ENCODE measurements at regions not wholly inside any gene's neighbourhood (a gene's known extent, or its start where the extent isn't known, plus 50 kb on each side); places are given as distances from the start of the nearest gene placed in this dataset.

DNA sequence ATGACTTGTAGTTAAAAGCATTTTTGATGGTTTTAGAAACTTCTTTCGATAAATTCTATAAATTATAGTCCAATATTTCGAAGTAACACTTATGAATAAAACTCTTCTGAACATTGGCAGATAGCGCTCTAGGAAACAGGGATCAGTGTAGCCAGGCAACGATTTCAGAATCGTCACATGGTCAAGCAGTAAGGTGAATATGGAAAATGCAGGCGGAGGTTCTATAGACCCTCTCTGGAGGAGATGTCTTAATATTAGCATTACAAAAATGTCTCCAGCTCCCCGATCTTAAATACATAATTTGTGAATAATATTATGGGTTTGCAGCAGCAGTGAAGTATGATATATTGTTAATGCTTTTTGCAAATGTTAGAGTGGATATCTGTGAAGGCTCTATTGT lies 310.3 kb downstream of the SS18 start:
- peaks cover 6% of the 10 kb centered on the region for H3K9me3 Mint-ChIP-seq
- H3K36me3 Mint-ChIP-seq (ENCODE audit: low read depth), result no peaks in the 10 kb centered on the region
- no peak overlapping the region for H3K4me3 Mint-ChIP-seq
- TF ChIP-seq, protein P1, sequence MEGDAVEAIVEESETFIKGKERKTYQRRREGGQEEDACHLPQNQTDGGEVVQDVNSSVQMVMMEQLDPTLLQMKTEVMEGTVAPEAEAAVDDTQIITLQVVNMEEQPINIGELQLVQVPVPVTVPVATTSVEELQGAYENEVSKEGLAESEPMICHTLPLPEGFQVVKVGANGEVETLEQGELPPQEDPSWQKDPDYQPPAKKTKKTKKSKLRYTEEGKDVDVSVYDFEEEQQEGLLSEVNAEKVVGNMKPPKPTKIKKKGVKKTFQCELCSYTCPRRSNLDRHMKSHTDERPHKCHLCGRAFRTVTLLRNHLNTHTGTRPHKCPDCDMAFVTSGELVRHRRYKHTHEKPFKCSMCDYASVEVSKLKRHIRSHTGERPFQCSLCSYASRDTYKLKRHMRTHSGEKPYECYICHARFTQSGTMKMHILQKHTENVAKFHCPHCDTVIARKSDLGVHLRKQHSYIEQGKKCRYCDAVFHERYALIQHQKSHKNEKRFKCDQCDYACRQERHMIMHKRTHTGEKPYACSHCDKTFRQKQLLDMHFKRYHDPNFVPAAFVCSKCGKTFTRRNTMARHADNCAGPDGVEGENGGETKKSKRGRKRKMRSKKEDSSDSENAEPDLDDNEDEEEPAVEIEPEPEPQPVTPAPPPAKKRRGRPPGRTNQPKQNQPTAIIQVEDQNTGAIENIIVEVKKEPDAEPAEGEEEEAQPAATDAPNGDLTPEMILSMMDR (IDR thresholded peaks at IDR 0.05), result no peak
- peaks cover 9% of the 10 kb centered on the region for H3K27me3 Mint-ChIP-seq (ENCODE audit: low read depth, poor library complexity)
- no peak for DNase-seq
- H3K27ac Mint-ChIP-seq, result no peak overlapping the region
- H3K4me1 Mint-ChIP-seq, result no peaks in the 10 kb centered on the region

DNA sequence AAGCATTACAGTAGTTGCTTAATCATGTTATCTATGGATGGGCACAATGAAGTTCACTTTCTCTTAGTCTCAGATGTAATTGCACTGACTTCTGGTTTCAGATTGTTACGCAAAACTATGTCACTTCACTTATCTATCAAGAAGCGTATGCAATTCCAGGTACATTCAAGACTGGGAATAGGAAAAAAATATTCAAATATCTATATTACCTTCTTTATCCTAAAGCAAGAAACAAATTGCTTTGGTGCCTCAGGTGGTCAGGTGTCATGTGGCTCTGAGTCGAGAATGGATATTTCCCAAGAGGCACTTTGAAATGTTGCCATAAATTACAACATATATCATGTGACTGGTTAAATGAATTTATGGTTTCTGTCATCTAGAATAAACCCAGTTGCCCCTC lies 318.6 kb downstream of the SS18 start:
- TF ChIP-seq, protein P1 (IDR thresholded peaks at IDR 0.05), result no peak
- no peak overlapping the region for H3K4me3 Mint-ChIP-seq
- no peaks in the 10 kb centered on the region for H3K4me1 Mint-ChIP-seq
- DNase-seq, result no peak
- H3K36me3 Mint-ChIP-seq (ENCODE audit: low read depth), result no peaks in the 10 kb centered on the region
- peaks cover 15% of the 10 kb centered on the region for H3K27me3 Mint-ChIP-seq (ENCODE audit: low read depth, poor library complexity)
- peaks cover 6% of the 10 kb centered on the region for H3K9me3 Mint-ChIP-seq
- no peak overlapping the region for H3K27ac Mint-ChIP-seq

DNA sequence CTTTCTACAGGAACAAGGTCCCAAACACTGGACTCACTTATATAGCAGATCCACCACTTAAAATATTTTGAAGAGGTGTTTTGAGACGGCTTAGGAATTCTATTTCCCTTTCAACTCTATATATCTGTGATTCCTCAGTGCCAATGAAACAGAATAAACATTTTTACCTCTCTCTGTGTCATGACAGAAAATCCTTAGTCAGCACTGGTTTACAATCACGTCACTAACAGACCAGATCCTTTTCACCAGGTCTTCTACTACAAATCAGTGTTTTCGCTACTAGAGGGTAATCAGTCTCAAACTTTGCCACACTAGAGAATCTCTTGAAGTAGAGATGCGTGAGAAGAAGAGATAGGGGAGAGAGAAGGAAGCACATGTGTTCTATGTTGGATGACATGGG lies 325.6 kb downstream of the SS18 start:
- Mint-ChIP-seq H3K27me3 (ENCODE audit: low read depth, poor library complexity) (peaks cover 17% of the 10 kb centered on the region), H3K9me3 (no peaks in the 10 kb centered on the region), H3K4me1 (no peaks in the 10 kb centered on the region), H3K36me3 (ENCODE audit: low read depth) (no peaks in the 10 kb centered on the region), H3K27ac (no peak overlapping the region), H3K4me3 (no peak overlapping the region)
- DNase-seq, result no peak
- TF ChIP-seq, protein P1 (IDR thresholded peaks at IDR 0.05), result no peak

DNA sequence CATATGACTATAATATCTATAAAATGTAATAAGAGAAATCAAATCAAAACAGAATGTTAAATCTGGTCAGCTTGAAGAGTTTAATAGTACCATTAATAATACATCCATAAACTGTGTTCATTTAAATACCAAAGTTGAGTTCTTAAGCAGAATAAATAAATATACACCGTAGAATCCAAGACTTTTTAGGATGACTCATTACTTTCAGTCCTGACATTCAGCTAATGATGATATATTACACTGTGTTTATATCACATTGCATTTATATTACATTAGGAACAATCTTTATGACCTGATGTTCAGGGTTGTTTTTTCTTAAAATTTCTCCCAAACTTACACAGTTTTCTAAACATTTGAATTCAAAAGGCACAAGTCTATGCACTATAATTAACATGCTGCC lies 331.3 kb downstream of the SS18 start:
- DNase-seq, result no peak
- Mint-ChIP-seq H3K36me3 (ENCODE audit: low read depth) (no peaks in the 10 kb centered on the region), H3K4me3 (no peak overlapping the region), H3K4me1 (no peaks in the 10 kb centered on the region), H3K27me3 (ENCODE audit: low read depth, poor library complexity) (peaks cover 6% of the 10 kb centered on the region), H3K9me3 (no peaks in the 10 kb centered on the region), H3K27ac (no peak overlapping the region)
- TF ChIP-seq, protein P1 (IDR thresholded peaks at IDR 0.05), result no peak

DNA sequence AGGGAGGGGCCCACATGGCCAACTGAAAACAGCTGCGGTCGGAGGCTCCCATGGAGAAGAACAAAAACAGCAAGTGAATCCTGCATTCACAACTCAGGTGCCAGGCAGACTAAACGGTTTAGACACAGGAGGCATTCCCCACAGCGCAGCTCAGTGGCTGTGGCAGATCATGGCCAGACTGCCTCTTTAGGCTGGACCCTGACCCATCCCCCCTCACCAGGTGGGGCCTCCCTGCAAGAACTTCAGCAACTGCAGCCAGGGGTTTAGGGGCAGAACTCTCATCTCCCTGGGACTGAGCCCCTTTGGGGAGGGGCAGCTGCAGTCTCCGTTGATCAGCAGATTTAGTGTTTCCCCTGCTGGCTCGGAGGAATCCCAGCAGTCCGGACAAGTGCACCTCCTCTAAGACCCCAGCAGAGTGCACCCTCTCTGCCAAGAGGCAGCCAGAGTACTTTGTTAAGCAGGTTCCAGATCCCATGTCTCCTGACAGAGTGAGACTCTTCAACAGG lies 346.7 kb downstream of the SS18 start:
- peaks cover 9% of the 10 kb centered on the region for H3K36me3 Mint-ChIP-seq (ENCODE audit: low read depth)
- TF ChIP-seq, protein P1 (IDR thresholded peaks at IDR 0.05), result no peak
- H3K27ac Mint-ChIP-seq, result no peak overlapping the region
- peaks cover 17% of the 10 kb centered on the region for H3K4me1 Mint-ChIP-seq
- H3K27me3 Mint-ChIP-seq (ENCODE audit: low read depth, poor library complexity), result peaks cover 9% of the 10 kb centered on the region
- DNase-seq, result no peak
- H3K4me3 Mint-ChIP-seq, result no peak overlapping the region
- peaks cover 33% of the 10 kb centered on the region for H3K9me3 Mint-ChIP-seq

DNA sequence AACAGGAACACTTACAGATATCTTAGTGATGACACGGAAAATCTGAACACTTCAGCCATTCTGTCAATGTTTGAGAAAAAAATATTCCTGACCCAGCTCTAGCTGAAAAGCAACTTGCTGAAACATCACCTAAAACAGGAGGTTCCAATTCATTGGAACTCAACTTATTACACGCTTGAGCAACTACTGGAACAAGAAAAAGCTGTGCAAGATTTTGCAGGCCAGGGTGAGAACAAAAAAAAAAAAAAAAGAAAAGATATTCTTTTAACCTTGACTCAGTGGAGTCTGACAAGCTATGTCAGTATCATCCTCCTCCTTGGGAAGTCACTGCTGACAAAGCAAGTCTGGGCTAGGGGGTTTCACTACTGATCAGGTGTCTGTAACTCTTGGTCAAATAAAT lies 351.0 kb downstream of the SS18 start:
- no peak for DNase-seq
- peaks cover 33% of the 10 kb centered on the region for H3K4me1 Mint-ChIP-seq
- TF ChIP-seq, protein P1 (IDR thresholded peaks at IDR 0.05), result no peak
- no peaks in the 10 kb centered on the region for H3K9me3 Mint-ChIP-seq
- H3K27ac Mint-ChIP-seq, result no peak overlapping the region
- peaks cover 7% of the 10 kb centered on the region for H3K27me3 Mint-ChIP-seq (ENCODE audit: low read depth, poor library complexity)
- no peak overlapping the region for H3K4me3 Mint-ChIP-seq
- no peaks in the 10 kb centered on the region for H3K36me3 Mint-ChIP-seq (ENCODE audit: low read depth)
